HEK293 (cell line): ENCODE measurements at regions not wholly inside any gene's neighbourhood (a gene's known extent, or its start where the extent isn't known, plus 50 kb on each side); places are given as distances from the start of the nearest gene placed in this dataset.

ENCODE experiments used
- GLI4 ChIP-seq: fragments of 450-650 bp; formaldehyde crosslinking; IDR thresholded peaks from 2 replicates; pipeline ENCODE4 v1.5.1; 2016; ENCODE audit warnings: missing biosample characterization, missing genetic modification characterization
- HIC1 ChIP-seq: fragments of 450-650 bp; formaldehyde crosslinking; IDR thresholded peaks from 2 replicates; pipeline ENCODE4 v1.5.1; 2016; ENCODE audit warnings: missing biosample characterization, missing genetic modification characterization
- PRDM4 ChIP-seq: fragments of 450-650 bp; formaldehyde crosslinking; IDR thresholded peaks from 2 replicates; pipeline ENCODE4 v1.5.1; 2017; ENCODE audit warnings: missing biosample characterization, missing genetic modification characterization
- SETDB1 ChIP-seq: IDR thresholded peaks from one replicate; pipeline ENCODE4 v1.6.1; 2017; ENCODE audit warnings: mild to moderate bottlenecking, low read length, moderate library complexity, mixed read lengths; ENCODE audit not compliant: insufficient read length
- YY1 ChIP-seq: fragments of 450-650 bp; formaldehyde crosslinking; IDR thresholded peaks from 2 replicates; pipeline ENCODE4 v1.5.1; 2018; ENCODE audit warnings: missing biosample characterization, missing genetic modification characterization
- ZBTB10 ChIP-seq: fragments of 450-650 bp; formaldehyde crosslinking; IDR thresholded peaks from 2 replicates; pipeline ENCODE4 v1.5.1; 2016; ENCODE audit warnings: missing biosample characterization, missing genetic modification characterization
- ZNF184 ChIP-seq: fragments of 450-650 bp; IDR thresholded peaks from 2 replicates; pipeline ENCODE4 v1.5.1; 2018; ENCODE audit warnings: missing biosample characterization, mild to moderate bottlenecking, missing genetic modification characterization
- ZNF514 ChIP-seq: fragments of 450-650 bp; formaldehyde crosslinking; IDR thresholded peaks from 2 replicates; pipeline ENCODE4 v1.5.1; 2016; ENCODE audit warnings: missing biosample characterization, missing genetic modification characterization
- ZNF585B ChIP-seq: fragments of 450-650 bp; formaldehyde crosslinking; IDR thresholded peaks from 2 replicates; pipeline ENCODE4 v1.5.1; 2016; ENCODE audit warnings: missing biosample characterization, missing genetic modification characterization
- ZNF624 ChIP-seq: fragments of 450-650 bp; formaldehyde crosslinking; IDR thresholded peaks from 2 replicates; pipeline ENCODE4 v1.5.1; 2017; ENCODE audit warnings: missing biosample characterization, missing genetic modification characterization
- ZNF704 ChIP-seq: fragments of 450-650 bp; formaldehyde crosslinking; IDR thresholded peaks from 2 replicates; pipeline ENCODE4 v1.5.1; 2016; ENCODE audit warnings: missing biosample characterization, missing genetic modification characterization

DNA sequence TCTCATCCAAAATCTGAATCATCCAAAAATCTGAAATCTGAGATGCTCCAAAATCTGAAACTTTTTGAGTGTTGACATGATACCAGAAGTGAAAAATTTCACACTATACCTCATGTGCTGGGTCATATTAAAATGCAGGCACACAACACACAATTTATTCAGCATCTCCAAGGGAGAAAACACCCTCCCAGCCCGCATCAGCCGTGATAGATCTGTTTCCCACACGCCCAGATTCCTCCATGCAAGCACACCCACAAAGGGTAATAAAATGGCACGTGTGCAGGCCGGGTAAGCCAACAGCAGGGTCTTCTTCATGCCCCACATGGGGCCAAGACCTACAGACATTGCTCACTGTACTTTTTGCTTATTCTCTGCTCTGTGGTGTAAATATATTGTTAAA lies 173.1 kb upstream of the FERD3L start:
- TF ChIP-seq PRDM4 (no peak), SETDB1 (no peak), ZNF704 (tag by site-specific recombination) (no peak), ZNF585B (tag by site-specific recombination) (no peak), YY1 (no peak), ZNF514 (tag by site-specific recombination) (no peak), GLI4 (tag by site-specific recombination) (no peak), ZNF184 (tag by site-specific recombination) (no peak), HIC1 (no peak), ZNF624 (no peak), ZBTB10 (tag by site-specific recombination) (no peak)
